Stimulated activated CD4-positive, alpha-beta T cell treated with anti-CD3 and anti-CD28 coated beads, Interleukin-12 subunit alpha, Interleukin-12 subunit beta, amount 100 ng/mL, for 48 hours (primary cell): ENCODE measurements at regions not wholly inside any gene's neighbourhood (a gene's known extent, or its start where the extent isn't known, plus 50 kb on each side); places are given as distances from the start of the nearest gene placed in this dataset.

Experiments used
- DNase-seq, 3 donors: peaks; one replicate each; pipeline ENCODE4 v3.0.0-alpha.2; 2020; ENCODE audit warnings: low read depth in 2 of 3, low spot score in 1 of 3

DNA sequence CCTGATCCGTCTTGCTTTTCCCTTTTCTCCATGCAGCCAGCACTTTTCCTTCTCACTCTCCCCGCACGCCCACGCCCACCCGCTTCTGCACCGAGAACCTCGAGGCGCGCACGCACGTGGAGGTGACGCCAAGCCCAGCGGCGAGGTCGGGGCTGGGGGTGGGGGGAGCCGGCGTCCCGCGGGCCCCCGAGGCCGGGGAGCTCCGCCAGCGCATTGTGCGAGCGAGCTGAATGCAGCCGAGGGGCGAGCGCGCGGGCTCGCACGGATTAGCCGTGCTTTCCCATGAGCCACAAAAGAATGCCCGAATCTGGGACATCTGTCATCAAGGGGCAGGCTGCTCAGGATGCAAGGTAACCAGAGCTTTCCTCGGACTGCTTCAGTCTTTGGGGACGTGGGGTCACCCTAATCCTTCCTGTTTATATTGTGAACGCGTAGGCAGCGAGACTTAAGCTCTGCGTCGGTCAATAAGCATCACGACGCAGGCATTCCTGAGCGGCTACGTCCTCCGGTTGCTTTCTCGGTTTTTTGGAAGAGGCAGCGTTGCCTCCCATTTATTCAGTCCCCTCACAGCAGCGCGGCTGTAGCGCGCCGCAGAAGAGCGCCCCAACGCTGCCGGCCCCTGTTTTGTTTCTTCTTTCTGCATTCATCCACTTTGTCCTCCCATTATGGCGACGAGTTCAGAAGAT lies 67.3 kb upstream of the AKT3 start:
- peak in 1 of 3 donors; percentile 5 for DNase-seq

DNA sequence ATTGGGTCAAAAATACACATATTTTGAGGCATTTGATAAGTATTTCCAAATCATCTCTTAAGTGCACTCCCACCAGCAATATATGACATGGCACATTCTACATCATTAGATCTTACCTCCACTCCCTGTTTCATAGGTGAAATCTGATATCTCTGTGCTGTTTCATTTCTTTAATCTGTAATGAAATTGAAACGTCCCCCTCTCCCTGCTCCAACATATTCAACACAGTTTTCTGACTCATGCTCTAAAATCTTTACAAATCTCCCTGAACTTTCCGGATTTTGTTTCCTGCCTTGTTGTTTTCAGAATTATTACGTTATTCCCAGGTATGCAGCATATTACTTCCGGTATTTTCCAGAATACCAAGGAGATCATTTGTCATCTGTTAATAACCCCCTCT lies 66.1 kb upstream of the AKT3 start:
- DNase-seq = no peak

DNA sequence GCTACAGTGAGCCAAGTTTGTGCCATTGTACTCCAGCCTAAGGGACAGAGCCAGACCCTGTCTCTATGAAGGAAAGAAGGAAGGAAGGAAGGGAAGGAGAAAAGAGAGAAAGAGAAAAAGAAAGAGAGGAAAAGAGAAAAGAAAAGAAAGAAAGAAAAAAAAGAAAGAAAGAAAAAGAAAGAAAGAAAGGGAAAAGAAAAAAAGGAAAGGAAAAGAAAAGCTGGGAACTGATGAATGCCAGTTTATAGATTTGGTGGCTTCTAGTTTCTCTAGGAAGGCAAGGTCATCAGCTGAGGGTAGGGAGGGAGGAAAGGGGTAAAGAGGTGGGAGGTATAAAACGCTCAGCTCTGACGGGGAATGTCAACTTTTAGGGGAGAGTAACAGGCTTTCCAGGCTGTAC lies 62.3 kb upstream of the AKT3 start:
- no peak for DNase-seq

DNA sequence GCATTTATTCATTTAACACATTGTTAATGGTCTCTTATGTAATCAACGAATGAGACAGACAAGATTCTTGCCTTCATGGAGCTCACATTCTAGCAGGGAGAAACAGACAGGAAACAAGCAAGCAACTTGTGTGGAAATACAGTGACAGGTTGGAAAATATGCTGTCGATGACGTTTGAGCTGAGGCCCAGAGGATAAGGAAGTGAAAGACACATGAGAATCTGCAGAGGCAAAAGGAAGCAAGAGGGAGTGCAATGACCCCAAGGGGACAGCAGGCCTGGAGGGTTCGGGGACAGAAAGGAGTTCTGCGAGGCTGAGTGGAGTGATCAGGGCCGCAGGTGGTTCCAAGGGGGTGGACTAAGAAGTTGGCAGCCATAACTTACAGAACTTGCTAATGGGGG lies 60.6 kb upstream of the AKT3 start:
- no peak for DNase-seq

DNA sequence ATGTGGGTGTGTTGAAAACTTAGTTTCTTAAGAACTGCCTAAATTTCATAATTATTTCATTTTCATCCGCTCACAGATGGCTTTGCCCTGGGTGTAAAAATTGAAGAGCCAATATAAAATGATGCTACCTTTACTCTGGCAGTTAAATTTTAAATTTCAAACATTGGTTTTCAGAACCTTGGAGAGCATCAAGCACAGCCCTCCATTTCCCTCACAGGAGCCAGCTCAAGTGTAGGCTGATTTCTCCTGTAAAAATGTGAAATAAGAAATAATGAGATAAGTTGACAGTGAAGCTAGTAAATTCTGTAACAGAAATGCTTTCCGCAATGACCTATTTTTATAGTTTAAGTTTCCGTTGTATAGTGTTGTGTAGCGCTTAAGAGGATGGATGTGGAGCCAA lies 53.9 kb upstream of the AKT3 start:
- no peak for DNase-seq

DNA sequence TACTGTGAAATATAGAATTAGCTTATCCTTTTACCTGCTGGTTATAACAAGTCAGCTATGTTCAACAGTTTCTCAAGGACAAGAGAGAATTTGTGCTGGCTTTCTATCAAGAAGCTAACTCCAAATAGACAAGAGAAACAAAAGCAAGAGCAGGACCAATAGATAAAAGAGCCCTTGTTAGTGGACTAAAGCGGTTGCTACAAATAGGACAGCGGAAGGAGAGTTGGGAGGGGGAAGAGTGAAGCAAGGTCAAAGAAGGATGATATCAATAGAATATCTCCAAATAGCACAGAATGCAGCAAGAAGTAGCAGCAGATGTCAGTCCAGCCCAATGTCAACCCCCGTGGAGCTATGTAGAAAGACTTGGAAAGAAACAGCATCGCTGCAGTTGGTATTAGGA lies 53.0 kb upstream of the AKT3 start:
- DNase-seq = no peak

DNA sequence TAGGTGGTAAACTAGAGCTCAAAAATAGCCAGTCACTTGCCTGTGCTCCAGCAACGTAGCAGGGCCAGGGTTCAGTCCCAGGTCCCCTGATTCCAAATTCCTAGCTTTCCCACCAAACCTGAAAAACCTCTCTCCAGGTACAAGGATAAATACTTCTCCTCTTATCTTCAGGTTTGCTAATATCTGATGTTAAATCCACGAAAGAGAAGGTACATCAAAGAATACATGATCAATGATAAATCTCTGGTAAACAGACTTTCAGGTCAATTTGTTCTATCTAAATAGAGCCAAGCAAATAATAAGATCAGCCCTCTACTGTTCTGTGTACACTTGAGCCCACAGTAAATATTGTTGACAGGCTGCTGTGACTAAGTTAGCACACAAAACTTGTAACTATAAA lies 52.1 kb upstream of the AKT3 start:
- no peak for DNase-seq
